ENCODE measurements at regions not wholly inside any gene's neighbourhood (a gene's known extent, or its start where the extent isn't known, plus 50 kb on each side); places are given as distances from the start of the nearest gene placed in this dataset.

GRCh38 chr4:83852085-83852451 lies 316.2 kb downstream of the GPAT3 start:
- Mint-ChIP-seq H3K27me3 (peaks cover 2% of the 10 kb centered on the region), H3K4me1 (no peaks in the 10 kb centered on the region), H3K27ac (no peak overlapping the region), H3K4me3 (no peak overlapping the region), H3K9me3 (no peaks in the 10 kb centered on the region), H3K36me3 (no peaks in the 10 kb centered on the region)
- POLR2A ChIA-PET: no interaction called here
- DNase-seq: no peak
- no peak for ATAC-seq (ENCODE audit: low read depth)

GRCh38 chr4:83851261-83852084 lies 315.6 kb downstream of the GPAT3 start:
- H3K4me3 Mint-ChIP-seq: no peak overlapping the region
- POLR2A ChIA-PET: no interaction called here
- no peaks in the 10 kb centered on the region for H3K36me3 Mint-ChIP-seq
- DNase-seq: no peak
- no peaks in the 10 kb centered on the region for H3K4me1 Mint-ChIP-seq
- peaks cover 2% of the 10 kb centered on the region for H3K27me3 Mint-ChIP-seq
- no peaks in the 10 kb centered on the region for H3K9me3 Mint-ChIP-seq
- H3K27ac Mint-ChIP-seq: no peak overlapping the region
- ATAC-seq (ENCODE audit: low read depth): no peak

- POLR2A ChIA-PET: no interaction called here
- Mint-ChIP-seq H3K4me3 (no peak overlapping the region), H3K4me1 (no peaks in the 10 kb centered on the region), H3K27ac (no peak overlapping the region), H3K9me3 (no peaks in the 10 kb centered on the region), H3K36me3 (no peaks in the 10 kb centered on the region), H3K27me3 (peaks cover 2% of the 10 kb centered on the region)
- no peak for ATAC-seq (ENCODE audit: low read depth)
- DNase-seq: no peak
Measured at GRCh38 chr4:83850435-83850834, 314.5 kb downstream of the GPAT3 start.

DNA sequence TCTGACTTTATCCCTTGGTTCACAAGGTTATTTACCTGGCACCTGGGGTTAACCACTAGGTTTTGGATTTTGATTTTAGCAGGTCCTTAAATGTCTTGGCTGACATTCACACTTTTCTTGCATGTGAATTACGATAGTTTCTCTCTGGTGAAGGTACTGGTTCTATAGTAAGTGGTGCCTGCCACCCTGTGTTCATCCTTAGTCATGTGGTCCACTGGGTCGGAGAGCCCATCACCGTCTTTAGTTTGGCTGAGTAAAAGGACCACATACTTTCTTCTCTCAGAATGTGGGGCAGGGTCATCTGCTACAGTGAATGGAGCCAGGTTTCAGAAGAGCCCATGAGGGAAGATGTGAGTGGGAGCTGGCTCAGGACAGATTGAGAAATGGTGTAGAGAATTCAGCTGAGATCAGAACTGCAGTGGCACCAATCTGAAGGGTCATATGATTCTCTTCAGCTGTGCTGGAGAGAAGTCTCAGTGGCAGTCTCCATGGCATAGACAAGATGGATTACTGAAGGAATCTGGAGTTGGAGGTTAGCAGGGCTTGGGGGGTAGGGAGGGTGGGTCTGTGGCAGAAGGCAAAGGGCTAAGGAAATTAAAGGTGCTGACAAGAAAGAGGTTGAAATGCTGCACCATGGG lies 310.4 kb downstream of the GPAT3 start:
- ATAC-seq (ENCODE audit: low read depth) (no peak), DNase-seq (no peak)
- POLR2A ChIA-PET: no interaction called here
- no peaks in the 10 kb centered on the region for H3K36me3 Mint-ChIP-seq
- no peak overlapping the region for H3K4me3 Mint-ChIP-seq
- no peaks in the 10 kb centered on the region for H3K4me1 Mint-ChIP-seq
- no peaks in the 10 kb centered on the region for H3K9me3 Mint-ChIP-seq
- H3K27ac Mint-ChIP-seq: no peak overlapping the region
- no peaks in the 10 kb centered on the region for H3K27me3 Mint-ChIP-seq

DNA sequence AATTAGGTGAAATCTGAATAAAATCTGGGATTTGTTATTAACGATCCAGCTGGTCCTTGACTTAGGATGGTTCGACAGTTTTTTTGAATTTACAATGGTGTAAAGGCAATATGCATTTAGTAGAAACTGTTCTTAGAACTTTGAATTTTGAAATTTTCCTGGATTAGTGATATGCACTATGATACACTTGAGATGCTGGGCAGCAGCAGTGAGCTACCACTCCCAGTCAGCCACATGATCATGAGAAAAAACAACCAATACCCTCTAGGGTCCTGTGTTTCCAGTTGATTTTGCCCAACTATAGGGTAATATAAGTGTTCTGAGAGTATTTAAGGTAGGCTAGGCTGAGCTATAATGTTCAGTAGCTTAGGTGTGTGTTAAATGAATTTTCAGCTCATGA lies 303.7 kb downstream of the GPAT3 start:
- DNase-seq (no peak), ATAC-seq (ENCODE audit: low read depth) (no peak)
- Mint-ChIP-seq H3K27ac (no peak overlapping the region), H3K9me3 (no peaks in the 10 kb centered on the region), H3K4me3 (no peak overlapping the region), H3K4me1 (no peaks in the 10 kb centered on the region), H3K27me3 (peaks cover 2% of the 10 kb centered on the region), H3K36me3 (no peaks in the 10 kb centered on the region)
- POLR2A ChIA-PET: no interaction called here

- DNase-seq: no peak
- no peaks in the 10 kb centered on the region for H3K9me3 Mint-ChIP-seq
- H3K4me1 Mint-ChIP-seq: no peaks in the 10 kb centered on the region
- no peak for ATAC-seq (ENCODE audit: low read depth)
- POLR2A ChIA-PET: no interaction called here
- H3K36me3 Mint-ChIP-seq: no peaks in the 10 kb centered on the region
- H3K4me3 Mint-ChIP-seq: no peak overlapping the region
- peaks cover 2% of the 10 kb centered on the region for H3K27me3 Mint-ChIP-seq
- H3K27ac Mint-ChIP-seq: no peak overlapping the region
Measured at GRCh38 chr4:83837614-83838308, 301.9 kb downstream of the GPAT3 start.

DNA sequence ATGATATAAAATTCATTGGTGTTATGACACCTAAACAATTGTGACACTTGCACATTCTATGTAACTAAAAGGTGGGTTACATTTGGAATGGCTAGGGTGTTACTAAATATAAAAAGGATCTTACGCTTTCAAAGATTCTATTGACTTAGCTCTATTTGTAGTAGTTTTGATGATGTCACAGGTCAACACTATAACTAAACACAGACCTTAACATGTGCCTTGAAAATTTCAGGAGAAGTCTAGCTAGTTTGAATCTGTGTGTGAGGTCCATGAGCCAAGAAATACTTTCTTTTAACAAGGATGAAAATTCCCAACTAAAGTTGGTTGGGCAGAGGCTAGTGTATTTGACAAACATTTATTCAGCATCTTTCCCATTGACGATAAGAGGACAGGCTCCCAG lies 298.0 kb downstream of the GPAT3 start:
- Mint-ChIP-seq H3K9me3 (no peaks in the 10 kb centered on the region), H3K36me3 (no peaks in the 10 kb centered on the region), H3K27me3 (peaks cover 2% of the 10 kb centered on the region), H3K27ac (no peak overlapping the region), H3K4me1 (no peaks in the 10 kb centered on the region), H3K4me3 (no peak overlapping the region)
- DNase-seq: no peak
- POLR2A ChIA-PET: no interaction called here
- no peak for ATAC-seq (ENCODE audit: low read depth)

GRCh38 chr4:83832110-83832825 lies 296.4 kb downstream of the GPAT3 start:
- Mint-ChIP-seq H3K27me3 (no peaks in the 10 kb centered on the region), H3K4me1 (no peaks in the 10 kb centered on the region), H3K9me3 (no peaks in the 10 kb centered on the region), H3K4me3 (no peak overlapping the region), H3K36me3 (no peaks in the 10 kb centered on the region), H3K27ac (no peak overlapping the region)
- ATAC-seq (ENCODE audit: low read depth) (no peak), DNase-seq (no peak)
- POLR2A ChIA-PET: no interaction called here

DNA sequence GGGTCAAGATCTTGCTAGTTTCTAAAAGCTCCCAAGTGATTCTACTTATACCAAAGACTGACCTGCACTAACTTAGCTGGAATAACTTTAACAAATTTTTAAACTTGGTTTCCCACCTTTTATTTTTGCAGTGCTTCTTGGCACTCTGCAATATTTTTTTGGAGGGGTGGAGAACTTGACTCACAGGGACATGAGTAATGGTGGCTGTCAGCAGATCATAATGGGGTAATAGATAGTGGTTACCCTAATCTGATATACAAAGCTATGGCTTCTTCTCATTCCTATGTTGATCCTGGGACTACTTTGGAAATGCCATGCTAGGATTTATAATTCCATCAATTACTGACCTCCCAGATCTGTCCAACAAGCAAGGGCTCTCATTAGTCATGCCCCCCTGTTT lies 295.7 kb downstream of the GPAT3 start:
- Mint-ChIP-seq H3K36me3 (no peaks in the 10 kb centered on the region), H3K9me3 (no peaks in the 10 kb centered on the region), H3K4me3 (no peak overlapping the region), H3K27ac (no peak overlapping the region), H3K27me3 (no peaks in the 10 kb centered on the region), H3K4me1 (no peaks in the 10 kb centered on the region)
- POLR2A ChIA-PET: no interaction called here
- ATAC-seq (ENCODE audit: low read depth) (no peak), DNase-seq (no peak)

DNA sequence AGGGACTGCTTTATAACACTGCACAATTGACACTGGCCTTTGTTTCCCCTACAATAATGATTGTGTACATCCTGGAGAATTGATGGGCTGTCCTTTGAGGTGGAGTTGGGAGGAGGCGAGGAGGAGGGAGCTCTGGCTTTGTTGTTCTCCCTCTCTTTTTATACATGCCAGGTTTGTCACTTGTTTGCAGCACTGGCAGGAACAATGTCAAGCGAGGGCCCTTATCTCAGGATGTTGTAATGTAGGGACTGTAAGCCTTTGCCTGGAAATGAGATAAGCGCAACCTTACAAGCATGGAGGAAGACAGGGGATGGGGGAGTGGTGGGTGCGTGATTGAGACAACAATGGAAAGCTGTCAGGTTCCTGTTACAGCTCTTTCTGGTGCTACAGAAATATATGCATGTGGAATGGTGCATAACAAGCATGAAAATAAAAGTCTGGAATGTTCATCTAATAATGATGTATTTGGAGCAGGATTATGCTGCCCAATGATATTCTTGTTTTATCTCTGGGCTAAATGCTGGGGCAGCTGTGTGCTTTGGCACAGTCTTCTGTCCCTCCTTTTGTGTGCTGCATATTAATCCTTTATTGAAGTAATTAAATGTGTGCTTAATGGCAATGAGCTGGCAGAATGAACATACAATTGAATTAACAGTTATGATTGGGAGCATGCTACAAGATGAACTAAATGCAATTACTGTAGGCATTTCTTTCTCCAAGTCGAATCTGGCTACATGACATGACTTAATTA lies 294.4 kb downstream of the GPAT3 start:
- POLR2A ChIA-PET: no interaction called here
- H3K4me3 Mint-ChIP-seq: no peak overlapping the region
- no peak overlapping the region for H3K27ac Mint-ChIP-seq
- H3K4me1 Mint-ChIP-seq: no peaks in the 10 kb centered on the region
- H3K27me3 Mint-ChIP-seq: no peaks in the 10 kb centered on the region
- no peaks in the 10 kb centered on the region for H3K36me3 Mint-ChIP-seq
- no peak for ATAC-seq (ENCODE audit: low read depth)
- H3K9me3 Mint-ChIP-seq: no peaks in the 10 kb centered on the region
- no peak for DNase-seq

DNA sequence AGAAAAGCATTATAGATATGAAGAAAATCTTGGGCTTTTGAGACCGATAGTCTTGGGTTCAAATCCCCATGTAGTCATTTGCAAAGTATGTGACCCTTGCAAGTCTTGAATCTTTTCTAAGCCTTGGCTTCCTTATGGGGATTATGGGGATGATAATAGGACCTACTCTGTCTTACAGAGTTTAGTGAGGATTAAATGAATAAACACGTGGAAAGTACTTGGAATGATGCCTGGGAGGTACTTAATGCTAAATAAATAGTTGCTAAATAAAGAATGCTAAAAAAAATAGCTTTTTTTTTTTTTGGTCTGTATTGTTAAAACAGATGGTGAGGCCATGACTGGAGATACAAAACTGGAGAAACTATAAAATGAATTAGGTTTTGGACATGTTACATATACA lies 292.7 kb downstream of the GPAT3 start:
- Mint-ChIP-seq H3K27ac (no peak overlapping the region), H3K4me3 (no peak overlapping the region), H3K36me3 (no peaks in the 10 kb centered on the region), H3K27me3 (no peaks in the 10 kb centered on the region), H3K4me1 (no peaks in the 10 kb centered on the region), H3K9me3 (peaks cover 2% of the 10 kb centered on the region)
- DNase-seq (no peak), ATAC-seq (ENCODE audit: low read depth) (no peak)
- POLR2A ChIA-PET: no interaction called here

DNA sequence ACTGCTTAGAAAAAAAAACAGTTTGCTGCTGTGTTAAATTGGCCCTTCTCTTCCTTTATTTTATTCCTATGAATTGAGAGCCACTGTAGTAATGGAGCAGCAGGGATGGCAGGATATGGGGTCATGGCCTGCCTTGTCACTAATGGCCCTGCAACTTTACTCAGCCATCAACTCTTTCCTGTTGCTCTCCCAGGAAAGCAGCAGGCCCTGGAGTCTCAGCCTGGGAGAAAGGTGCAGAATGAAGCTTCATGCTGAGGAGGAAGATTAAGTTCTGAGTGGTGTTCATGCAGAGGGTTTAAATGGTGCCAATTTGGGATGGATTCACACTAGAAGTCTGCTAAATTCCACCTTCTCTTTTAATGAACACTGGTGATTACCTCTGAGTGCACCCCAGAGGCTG lies 285.6 kb downstream of the GPAT3 start:
- ATAC-seq (ENCODE audit: low read depth): no peak
- POLR2A ChIA-PET: no interaction called here
- peaks cover 6% of the 10 kb centered on the region for H3K9me3 Mint-ChIP-seq
- no peaks in the 10 kb centered on the region for H3K27me3 Mint-ChIP-seq
- no peak for DNase-seq
- H3K4me3 Mint-ChIP-seq: no peak overlapping the region
- no peaks in the 10 kb centered on the region for H3K4me1 Mint-ChIP-seq
- no peak overlapping the region for H3K27ac Mint-ChIP-seq
- no peaks in the 10 kb centered on the region for H3K36me3 Mint-ChIP-seq

- Mint-ChIP-seq H3K27ac (no peak overlapping the region), H3K9me3 (peaks cover 5% of the 10 kb centered on the region), H3K4me1 (no peaks in the 10 kb centered on the region), H3K27me3 (no peaks in the 10 kb centered on the region), H3K4me3 (no peak overlapping the region), H3K36me3 (no peaks in the 10 kb centered on the region)
- DNase-seq (no peak), ATAC-seq (ENCODE audit: low read depth) (no peak)
- POLR2A ChIA-PET: no interaction called here
Measured at GRCh38 chr4:83819582-83819981, 283.7 kb downstream of the GPAT3 start.
